Neural cell (in vitro differentiated cells): ENCODE measurements at regions not wholly inside any gene's neighbourhood (a gene's known extent, or its start where the extent isn't known, plus 50 kb on each side); places are given as distances from the start of the nearest gene placed in this dataset.

Experiments used
- CTCF ChIP-seq: fragments of 450-650 bp; IDR thresholded peaks from 2 replicates; pipeline ENCODE4 v1.5.1; 2014; ENCODE audit warnings: antibody characterized with exemption, mild to moderate bottlenecking, moderate library complexity; ENCODE audit not compliant: poor library complexity, severe bottlenecking
- EP300 ChIP-seq: fragments of 450-650 bp; conservative IDR thresholded peaks from 2 replicates; pipeline ENCODE4 v1.6.1; 2014; ENCODE audit warnings: antibody characterized with exemption, mild to moderate bottlenecking, moderate library complexity; ENCODE audit not compliant: poor library complexity, severe bottlenecking
- POLR2AphosphoS5 ChIP-seq: IDR thresholded peaks from 2 replicates; pipeline ENCODE4 v1.6.1; 2012
- SMC3 ChIP-seq: fragments of 450-650 bp; conservative IDR thresholded peaks from 2 replicates; pipeline ENCODE4 v1.6.1; 2014; ENCODE audit warnings: antibody characterized with exemption, mild to moderate bottlenecking, moderate library complexity; ENCODE audit not compliant: poor library complexity
- TAF1 ChIP-seq: IDR thresholded peaks from 2 replicates; pipeline ENCODE4 v1.6.1; 2012; ENCODE audit warnings: low read depth

- TF ChIP-seq POLR2AphosphoS5 = peak; percentile 19
- no peak for TF ChIP-seq CTCF
- no peak for TF ChIP-seq EP300
- no peak for TF ChIP-seq TAF1
- no peak for TF ChIP-seq SMC3
Measured at GRCh38 chr16:8278031-8278580, 312.2 kb downstream of the TMEM114 start.
